ENCODE measurements at regions not wholly inside any gene's neighbourhood (a gene's known extent, or its start where the extent isn't known, plus 50 kb on each side); places are given as distances from the start of the nearest gene placed in this dataset.

- H3K4me3 ChIP-seq (ENCODE audit: low read depth, low read length) = no peak overlapping the region
- no peak for TF ChIP-seq CTCF (IDR thresholded peaks at IDR 0.05; ENCODE audit: insufficient read depth, low read depth, low read length)
- DNase-seq (ENCODE audit: low read depth) = no peak
These were observed 326.5 kb upstream of the PROX1 start for GRCh38 chr1:213661302-213661701.

DNA sequence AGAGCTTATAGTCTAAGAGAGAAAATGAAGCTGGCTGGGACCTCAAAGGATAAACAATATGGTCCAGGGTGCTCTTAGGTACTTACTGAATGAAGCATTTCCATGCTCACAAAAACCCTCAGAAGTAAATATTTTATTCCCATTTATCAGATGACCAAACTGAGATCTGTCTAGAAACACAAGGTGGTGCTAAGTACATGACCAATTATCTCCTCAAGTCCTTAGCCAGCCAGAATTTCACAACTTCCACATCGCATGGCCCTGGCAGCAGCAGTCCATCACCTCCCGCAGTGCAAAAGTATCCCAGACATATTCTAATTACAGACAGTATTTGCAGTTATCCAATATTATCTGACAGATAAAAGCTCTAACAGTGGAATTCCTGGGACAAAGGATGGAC, 321.7 kb upstream of the PROX1 start:
- no peak overlapping the region for H3K4me3 ChIP-seq (ENCODE audit: low read depth, low read length)
- DNase-seq (ENCODE audit: low read depth) = no peak
- TF ChIP-seq CTCF (IDR thresholded peaks at IDR 0.05; ENCODE audit: insufficient read depth, low read depth, low read length) = no peak

DNA sequence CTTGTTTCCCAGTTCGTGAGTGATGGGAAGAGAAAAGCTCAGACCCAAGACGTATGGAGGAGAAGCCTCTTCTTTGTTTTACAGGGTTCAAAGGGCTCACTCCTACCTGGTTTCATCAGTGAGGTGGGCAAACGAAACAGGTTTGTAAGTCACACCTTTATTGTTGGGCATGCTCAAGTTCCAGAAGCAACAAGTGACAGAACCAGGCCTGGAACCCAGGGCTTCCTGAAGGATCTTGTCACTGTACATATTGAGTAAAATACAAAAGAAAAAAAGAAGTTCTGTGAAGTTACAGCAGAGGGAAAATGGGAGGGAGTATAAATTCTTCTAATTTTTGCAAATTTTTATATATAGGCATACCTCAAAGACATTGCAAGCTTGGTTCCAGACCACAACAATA, 320.9 kb upstream of the PROX1 start:
- no peak for TF ChIP-seq CTCF (IDR thresholded peaks at IDR 0.05; ENCODE audit: insufficient read depth, low read depth, low read length)
- no peak overlapping the region for H3K4me3 ChIP-seq (ENCODE audit: low read depth, low read length)
- no peak for DNase-seq (ENCODE audit: low read depth)

GRCh38 chr1:213669512-213669911, 318.3 kb upstream of the PROX1 start:
- no peak overlapping the region for H3K4me3 ChIP-seq (ENCODE audit: low read depth, low read length)
- DNase-seq (ENCODE audit: low read depth) = no peak
- no peak for TF ChIP-seq CTCF (IDR thresholded peaks at IDR 0.05; ENCODE audit: insufficient read depth, low read depth, low read length)

- no peak for TF ChIP-seq CTCF (IDR thresholded peaks at IDR 0.05; ENCODE audit: insufficient read depth, low read depth, low read length)
- DNase-seq (ENCODE audit: low read depth) = no peak
- H3K4me3 ChIP-seq (ENCODE audit: low read depth, low read length) = no peak overlapping the region
These were observed 317.6 kb upstream of the PROX1 start for GRCh38 chr1:213669964-213670691.

DNA sequence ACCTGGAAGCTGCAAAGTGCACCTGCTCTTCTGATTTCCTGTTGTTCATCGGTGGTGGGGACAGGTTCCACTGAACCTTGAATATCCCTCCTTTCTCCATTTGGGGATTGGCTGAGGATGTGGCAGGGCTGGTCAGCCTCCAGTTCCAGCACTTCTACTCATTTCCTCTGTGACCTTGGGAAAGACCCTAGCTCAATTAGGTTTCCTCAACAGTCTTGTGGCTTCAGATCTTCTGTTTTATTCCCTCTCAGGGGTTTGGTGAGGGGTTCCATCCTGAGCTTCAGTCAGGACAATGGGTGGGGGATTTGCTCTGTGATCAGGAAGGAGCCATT, 317.1 kb upstream of the PROX1 start:
- H3K4me3 ChIP-seq (ENCODE audit: low read depth, low read length) = no peak overlapping the region
- no peak for DNase-seq (ENCODE audit: low read depth)
- TF ChIP-seq CTCF (IDR thresholded peaks at IDR 0.05; ENCODE audit: insufficient read depth, low read depth, low read length) = no peak

DNA sequence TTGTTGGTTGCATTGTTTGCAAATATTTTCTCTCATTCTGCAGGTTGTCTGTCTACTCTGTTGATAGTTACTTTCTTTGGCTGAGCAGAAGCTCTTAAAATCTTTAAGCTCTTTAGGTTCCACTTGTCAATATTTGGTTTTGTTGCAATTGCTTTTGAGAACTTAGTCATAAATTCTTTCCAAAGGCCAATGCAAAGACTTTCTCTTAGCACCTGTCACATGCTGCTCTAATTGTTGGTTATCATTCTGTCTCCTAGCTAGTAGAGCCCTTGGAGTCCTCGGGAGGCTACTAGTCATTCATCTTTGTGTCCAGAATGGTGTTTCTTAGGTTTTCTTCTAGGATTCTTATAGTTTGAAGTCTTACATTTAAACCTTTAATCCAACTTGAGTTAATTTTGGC, 312.7 kb upstream of the PROX1 start:
- no peak for DNase-seq (ENCODE audit: low read depth)
- TF ChIP-seq CTCF (IDR thresholded peaks at IDR 0.05; ENCODE audit: insufficient read depth, low read depth, low read length) = no peak
- H3K4me3 ChIP-seq (ENCODE audit: low read depth, low read length) = no peak overlapping the region
